ENCODE measurements at regions not wholly inside any gene's neighbourhood (a gene's known extent, or its start where the extent isn't known, plus 50 kb on each side); places are given as distances from the start of the nearest gene placed in this dataset.

GRCh38 chr13:99834246-99834645 lies 137.3 kb downstream of the ZIC5 start:
- no peak overlapping the region for H3K4me3 ChIP-seq (ENCODE audit: low read depth, low read length)
- DNase-seq (ENCODE audit: low read depth): no peak
- TF ChIP-seq CTCF (conservative IDR thresholded peaks at IDR 0.05; ENCODE audit: low read depth, low read length): no peak

- no peak for DNase-seq (ENCODE audit: low read depth)
- no peak for TF ChIP-seq CTCF (conservative IDR thresholded peaks at IDR 0.05; ENCODE audit: low read depth, low read length)
- H3K4me3 ChIP-seq (ENCODE audit: low read depth, low read length): no peak overlapping the region
Observed at GRCh38 chr13:99832347-99832746, 139.2 kb downstream of the ZIC5 start.

GRCh38 chr13:99830931-99831330 lies 140.6 kb downstream of the ZIC5 start:
- TF ChIP-seq CTCF (conservative IDR thresholded peaks at IDR 0.05; ENCODE audit: low read depth, low read length): no peak
- no peak overlapping the region for H3K4me3 ChIP-seq (ENCODE audit: low read depth, low read length)
- DNase-seq (ENCODE audit: low read depth): no peak

GRCh38 chr13:99829593-99830239 lies 141.9 kb downstream of the ZIC5 start:
- no peak overlapping the region for H3K4me3 ChIP-seq (ENCODE audit: low read depth, low read length)
- no peak for TF ChIP-seq CTCF (conservative IDR thresholded peaks at IDR 0.05; ENCODE audit: low read depth, low read length)
- no peak for DNase-seq (ENCODE audit: low read depth)

- no peak for DNase-seq (ENCODE audit: low read depth)
- H3K4me3 ChIP-seq (ENCODE audit: low read depth, low read length): no peak overlapping the region
- no peak for TF ChIP-seq CTCF (conservative IDR thresholded peaks at IDR 0.05; ENCODE audit: low read depth, low read length)
Observed at GRCh38 chr13:99829161-99829560, 142.4 kb downstream of the ZIC5 start.

GRCh38 chr13:99828735-99829134 lies 142.8 kb downstream of the ZIC5 start:
- TF ChIP-seq CTCF (conservative IDR thresholded peaks at IDR 0.05; ENCODE audit: low read depth, low read length): no peak
- DNase-seq (ENCODE audit: low read depth): no peak
- H3K4me3 ChIP-seq (ENCODE audit: low read depth, low read length): no peak overlapping the region

GRCh38 chr13:99828123-99828522 lies 143.4 kb downstream of the ZIC5 start:
- DNase-seq (ENCODE audit: low read depth): no peak
- TF ChIP-seq CTCF (conservative IDR thresholded peaks at IDR 0.05; ENCODE audit: low read depth, low read length): no peak
- no peak overlapping the region for H3K4me3 ChIP-seq (ENCODE audit: low read depth, low read length)
